Neural cell (in vitro differentiated cells): ENCODE measurements at regions not wholly inside any gene's neighbourhood (a gene's known extent, or its start where the extent isn't known, plus 50 kb on each side); places are given as distances from the start of the nearest gene placed in this dataset.

Experiments used
- H2AFZ ChIP-seq: fragments of 200-600, 300-800 bp; sonication (generic), shearing (Covaris generic); 2 replicates; pipeline ENCODE4 v1.6.0; 2014; ENCODE audit warnings: low read depth, mild to moderate bottlenecking, antibody characterized with exemption, low read length, moderate library complexity
- H3F3A ChIP-seq: fragments of 200-600 bp; shearing (Covaris generic); 2 replicates; pipeline ENCODE4 v1.6.1; 2016; ENCODE audit warnings: mild to moderate bottlenecking, moderate library complexity, mixed read lengths, antibody characterized with exemption, low read length; ENCODE audit not compliant: insufficient read depth, poor library complexity, severe bottlenecking
- H3K27ac ChIP-seq: fragments of 200-600, 300-800 bp; sonication (generic), shearing (Covaris generic); 2 replicates; pipeline ENCODE4 v1.5.1; 2014; ENCODE audit warnings: mild to moderate bottlenecking, low read length, moderate library complexity
- H3K27me3 ChIP-seq: fragments of 300-800, 200-600 bp; sonication (generic), shearing (Covaris generic); 2 replicates; pipeline ENCODE4 v1.6.0; 2014; ENCODE audit warnings: mild to moderate bottlenecking, low read depth, low read length, moderate library complexity; ENCODE audit not compliant: insufficient read depth
- H3K36me3 ChIP-seq: fragments of 300-800, 200-600 bp; sonication (generic), shearing (Covaris generic); 2 replicates; pipeline ENCODE4 v1.5.1; 2014; ENCODE audit warnings: mild to moderate bottlenecking, antibody characterized with exemption, low read length, moderate library complexity; ENCODE audit not compliant: insufficient read depth
- H3K4me2 ChIP-seq: fragments of 300-800, 200-600 bp; sonication (generic), shearing (Covaris generic); 2 replicates; pipeline ENCODE4 v1.6.0; 2014; ENCODE audit warnings: mild to moderate bottlenecking, low read length
- H3K4me3 ChIP-seq: fragments of 300-800, 200-600 bp; sonication (generic), shearing (Covaris generic); 2 replicates; pipeline ENCODE4 v1.5.1; 2014; ENCODE audit warnings: mild to moderate bottlenecking, low read length, moderate library complexity
- H3K79me2 ChIP-seq: fragments of 200-600 bp; shearing (Covaris generic); replicated peaks from 2 replicates; pipeline ENCODE4 v1.6.0; 2014; ENCODE audit warnings: mild to moderate bottlenecking, low read length, moderate library complexity; ENCODE audit not compliant: insufficient read depth
- H3K9ac ChIP-seq: fragments of 300-800, 200-600 bp; sonication (generic), shearing (Covaris generic); 2 replicates; pipeline ENCODE4 v1.6.1; 2016; ENCODE audit warnings: mild to moderate bottlenecking, low read length, mixed read lengths
- H3K9me2 ChIP-seq: fragments of 200-600 bp; shearing (Covaris generic); 2 replicates; pipeline ENCODE4 v1.6.1; 2016; ENCODE audit warnings: mild to moderate bottlenecking, low read length, mixed read lengths; ENCODE audit not compliant: insufficient read depth
- H3K9me3 ChIP-seq: fragments of 200-600, 300-800 bp; sonication (generic), shearing (Covaris generic); 2 replicates; pipeline ENCODE4 v1.6.1; 2016; ENCODE audit warnings: mild to moderate bottlenecking, mixed run types, low read length, moderate library complexity, mixed read lengths
- H4K20me1 ChIP-seq: fragments of 200-600 bp; shearing (Covaris generic); 2 replicates; pipeline ENCODE4 v1.6.1; 2016; ENCODE audit warnings: mild to moderate bottlenecking, mixed run types; ENCODE audit not compliant: insufficient read depth
- EP300 ChIP-seq: fragments of 450-650 bp; conservative IDR thresholded peaks from 2 replicates; pipeline ENCODE4 v1.6.1; 2014; ENCODE audit warnings: antibody characterized with exemption, mild to moderate bottlenecking, moderate library complexity; ENCODE audit not compliant: poor library complexity, severe bottlenecking
- EZH2 ChIP-seq: fragments of 200-600, 300-800 bp; shearing (Covaris generic), sonication (generic); IDR thresholded peaks from 2 replicates; pipeline ENCODE4 v1.6.1; 2014; ENCODE audit warnings: antibody characterized with exemption, low read length, borderline replicate concordance, mild to moderate bottlenecking; ENCODE audit not compliant: insufficient read depth, poor library complexity, severe bottlenecking
- MXI1 ChIP-seq: fragments of 450-650 bp; conservative IDR thresholded peaks from 2 replicates; pipeline ENCODE4 v1.6.1; 2014; ENCODE audit warnings: antibody characterized with exemption, mild to moderate bottlenecking; ENCODE audit not compliant: poor library complexity, severe bottlenecking
- POLR2AphosphoS5 ChIP-seq: IDR thresholded peaks from 2 replicates; pipeline ENCODE4 v1.6.1; 2012
- RAD21 ChIP-seq: fragments of 450-650 bp; conservative IDR thresholded peaks from 2 replicates; pipeline ENCODE4 v1.6.1; 2014; ENCODE audit warnings: antibody characterized with exemption, mild to moderate bottlenecking, moderate library complexity
- SMC3 ChIP-seq: fragments of 450-650 bp; conservative IDR thresholded peaks from 2 replicates; pipeline ENCODE4 v1.6.1; 2014; ENCODE audit warnings: antibody characterized with exemption, mild to moderate bottlenecking, moderate library complexity; ENCODE audit not compliant: poor library complexity
- TAF1 ChIP-seq: IDR thresholded peaks from 2 replicates; pipeline ENCODE4 v1.6.1; 2012; ENCODE audit warnings: low read depth
- TF ChIP-seq, protein P1 (sequence below): fragments of 450-650 bp; IDR thresholded peaks from 2 replicates; pipeline ENCODE4 v1.5.1; 2014; ENCODE audit warnings: antibody characterized with exemption, mild to moderate bottlenecking, moderate library complexity; ENCODE audit not compliant: poor library complexity, severe bottlenecking
- TF ChIP-seq, protein P2 (sequence below): IDR thresholded peaks from 2 replicates; pipeline ENCODE4 v1.6.1; 2012; ENCODE audit warnings: borderline replicate concordance

DNA sequence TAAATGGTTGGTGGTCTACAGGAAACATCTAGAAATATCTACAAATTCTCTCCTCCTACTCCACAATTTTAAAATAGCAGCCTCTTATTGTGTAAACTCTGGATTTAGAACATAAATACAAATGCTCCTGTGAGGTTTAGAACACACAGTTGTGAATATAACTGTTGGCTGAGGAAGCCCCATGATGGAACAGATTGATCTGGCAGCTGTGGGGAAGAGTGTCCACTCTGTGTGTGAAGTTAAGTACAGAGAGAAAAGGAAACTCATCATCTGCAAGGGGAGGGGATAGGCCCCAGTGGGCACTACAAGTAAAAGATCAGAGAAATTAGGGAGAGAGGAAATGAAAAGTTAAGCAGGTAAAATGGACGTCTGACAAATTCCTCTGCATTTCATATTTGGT, 422.7 kb upstream of the FSHR start:
- no peaks in the 10 kb centered on the region for H3K36me3 ChIP-seq
- no peaks in the 10 kb centered on the region for H3K9me3 ChIP-seq
- no peaks in the 10 kb centered on the region for H3K27me3 ChIP-seq
- no peak overlapping the region for H2AFZ ChIP-seq
- H4K20me1 ChIP-seq, result no peaks in the 10 kb centered on the region
- H3K79me2 ChIP-seq, result no peaks in the 10 kb centered on the region
- H3K27ac ChIP-seq, result no peak overlapping the region
- H3K4me3 ChIP-seq, result no peak overlapping the region
- H3K9ac ChIP-seq, result no peak overlapping the region
- no peaks in the 10 kb centered on the region for H3F3A ChIP-seq
- H3K4me2 ChIP-seq, result no peak overlapping the region
- H3K9me2 ChIP-seq, result no peaks in the 10 kb centered on the region
- TF ChIP-seq EP300 (no peak), MXI1 (no peak), POLR2AphosphoS5 (no peak), SMC3 (no peak), EZH2 (no peak)
- TF ChIP-seq, protein P1, sequence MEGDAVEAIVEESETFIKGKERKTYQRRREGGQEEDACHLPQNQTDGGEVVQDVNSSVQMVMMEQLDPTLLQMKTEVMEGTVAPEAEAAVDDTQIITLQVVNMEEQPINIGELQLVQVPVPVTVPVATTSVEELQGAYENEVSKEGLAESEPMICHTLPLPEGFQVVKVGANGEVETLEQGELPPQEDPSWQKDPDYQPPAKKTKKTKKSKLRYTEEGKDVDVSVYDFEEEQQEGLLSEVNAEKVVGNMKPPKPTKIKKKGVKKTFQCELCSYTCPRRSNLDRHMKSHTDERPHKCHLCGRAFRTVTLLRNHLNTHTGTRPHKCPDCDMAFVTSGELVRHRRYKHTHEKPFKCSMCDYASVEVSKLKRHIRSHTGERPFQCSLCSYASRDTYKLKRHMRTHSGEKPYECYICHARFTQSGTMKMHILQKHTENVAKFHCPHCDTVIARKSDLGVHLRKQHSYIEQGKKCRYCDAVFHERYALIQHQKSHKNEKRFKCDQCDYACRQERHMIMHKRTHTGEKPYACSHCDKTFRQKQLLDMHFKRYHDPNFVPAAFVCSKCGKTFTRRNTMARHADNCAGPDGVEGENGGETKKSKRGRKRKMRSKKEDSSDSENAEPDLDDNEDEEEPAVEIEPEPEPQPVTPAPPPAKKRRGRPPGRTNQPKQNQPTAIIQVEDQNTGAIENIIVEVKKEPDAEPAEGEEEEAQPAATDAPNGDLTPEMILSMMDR, result no peak
- TF ChIP-seq, protein P2, sequence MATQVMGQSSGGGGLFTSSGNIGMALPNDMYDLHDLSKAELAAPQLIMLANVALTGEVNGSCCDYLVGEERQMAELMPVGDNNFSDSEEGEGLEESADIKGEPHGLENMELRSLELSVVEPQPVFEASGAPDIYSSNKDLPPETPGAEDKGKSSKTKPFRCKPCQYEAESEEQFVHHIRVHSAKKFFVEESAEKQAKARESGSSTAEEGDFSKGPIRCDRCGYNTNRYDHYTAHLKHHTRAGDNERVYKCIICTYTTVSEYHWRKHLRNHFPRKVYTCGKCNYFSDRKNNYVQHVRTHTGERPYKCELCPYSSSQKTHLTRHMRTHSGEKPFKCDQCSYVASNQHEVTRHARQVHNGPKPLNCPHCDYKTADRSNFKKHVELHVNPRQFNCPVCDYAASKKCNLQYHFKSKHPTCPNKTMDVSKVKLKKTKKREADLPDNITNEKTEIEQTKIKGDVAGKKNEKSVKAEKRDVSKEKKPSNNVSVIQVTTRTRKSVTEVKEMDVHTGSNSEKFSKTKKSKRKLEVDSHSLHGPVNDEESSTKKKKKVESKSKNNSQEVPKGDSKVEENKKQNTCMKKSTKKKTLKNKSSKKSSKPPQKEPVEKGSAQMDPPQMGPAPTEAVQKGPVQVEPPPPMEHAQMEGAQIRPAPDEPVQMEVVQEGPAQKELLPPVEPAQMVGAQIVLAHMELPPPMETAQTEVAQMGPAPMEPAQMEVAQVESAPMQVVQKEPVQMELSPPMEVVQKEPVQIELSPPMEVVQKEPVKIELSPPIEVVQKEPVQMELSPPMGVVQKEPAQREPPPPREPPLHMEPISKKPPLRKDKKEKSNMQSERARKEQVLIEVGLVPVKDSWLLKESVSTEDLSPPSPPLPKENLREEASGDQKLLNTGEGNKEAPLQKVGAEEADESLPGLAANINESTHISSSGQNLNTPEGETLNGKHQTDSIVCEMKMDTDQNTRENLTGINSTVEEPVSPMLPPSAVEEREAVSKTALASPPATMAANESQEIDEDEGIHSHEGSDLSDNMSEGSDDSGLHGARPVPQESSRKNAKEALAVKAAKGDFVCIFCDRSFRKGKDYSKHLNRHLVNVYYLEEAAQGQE, result no peak

DNA sequence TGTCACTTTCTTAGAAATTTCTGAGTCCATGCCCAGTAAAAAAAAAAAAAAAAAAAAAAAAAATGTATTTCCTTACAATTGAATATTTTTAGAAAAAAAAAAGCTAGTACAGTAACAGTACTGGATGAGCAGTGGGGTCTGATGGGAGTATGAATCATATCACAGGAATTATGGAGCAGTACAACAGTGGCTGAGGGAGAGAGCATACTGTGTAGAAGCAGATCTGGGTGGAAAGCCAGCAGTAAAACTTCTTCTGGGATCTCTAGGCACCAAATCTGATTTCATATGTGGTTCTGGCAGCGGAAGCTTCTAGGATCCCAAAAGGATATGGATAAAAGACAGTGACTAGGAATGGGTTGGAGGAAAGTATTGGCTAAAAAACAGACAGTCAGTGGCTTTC, 414.9 kb upstream of the FSHR start:
- Histone ChIP-seq H2AFZ (no peak overlapping the region), H3K9ac (no peak overlapping the region), H3K4me2 (no peak overlapping the region), H4K20me1 (no peaks in the 10 kb centered on the region), H3F3A (no peaks in the 10 kb centered on the region), H3K27ac (no peak overlapping the region), H3K36me3 (no peaks in the 10 kb centered on the region), H3K9me2 (no peaks in the 10 kb centered on the region), H3K4me3 (no peak overlapping the region), H3K27me3 (no peaks in the 10 kb centered on the region), H3K79me2 (no peaks in the 10 kb centered on the region), H3K9me3 (no peaks in the 10 kb centered on the region)
- TF ChIP-seq, protein P1, result no peak
- TF ChIP-seq EP300, result no peak
- TF ChIP-seq RAD21, result no peak
- TF ChIP-seq SMC3, result no peak
- no peak for TF ChIP-seq POLR2AphosphoS5
- TF ChIP-seq EZH2, result no peak
- TF ChIP-seq, protein P2, result no peak
- no peak for TF ChIP-seq TAF1
- no peak for TF ChIP-seq MXI1
